ENCODE measurements at regions not wholly inside any gene's neighbourhood (a gene's known extent, or its start where the extent isn't known, plus 50 kb on each side); places are given as distances from the start of the nearest gene placed in this dataset.

GRCh38 chr21:24353492-24353891, 1253.8 kb downstream of the MRPL39 start:
- no peak for DNase-seq (ENCODE audit: low read depth)

GRCh38 chr21:24339406-24339805, 1267.9 kb downstream of the MRPL39 start:
- no peak for DNase-seq (ENCODE audit: low read depth)

- no peak for DNase-seq (ENCODE audit: low read depth)
These were observed 1270.8 kb downstream of the MRPL39 start for GRCh38 chr21:24336491-24336890.

GRCh38 chr21:24323536-24323935, 1283.7 kb downstream of the MRPL39 start:
- no peak for DNase-seq (ENCODE audit: low read depth)

GRCh38 chr21:24316277-24316922, 1290.9 kb downstream of the MRPL39 start:
- DNase-seq (ENCODE audit: low read depth): no peak

GRCh38 chr21:24310788-24311187, 1296.5 kb downstream of the MRPL39 start:
- no peak for DNase-seq (ENCODE audit: low read depth)

GRCh38 chr21:24308183-24308582, 1299.1 kb downstream of the MRPL39 start:
- no peak for DNase-seq (ENCODE audit: low read depth)

GRCh38 chr21:24302400-24302799, 1304.9 kb downstream of the MRPL39 start:
- DNase-seq (ENCODE audit: low read depth): no peak

- no peak for DNase-seq (ENCODE audit: low read depth)
These were observed 1309.2 kb downstream of the MRPL39 start for GRCh38 chr21:24298040-24298439.

GRCh38 chr21:24294171-24294570, 1313.1 kb downstream of the MRPL39 start:
- DNase-seq (ENCODE audit: low read depth): no peak

- DNase-seq (ENCODE audit: low read depth): no peak
These were observed 1317.0 kb downstream of the MRPL39 start for GRCh38 chr21:24290151-24290833.

GRCh38 chr21:24289539-24289938, 1317.7 kb downstream of the MRPL39 start:
- no peak for DNase-seq (ENCODE audit: low read depth)

GRCh38 chr21:24280596-24280995, 1326.7 kb downstream of the MRPL39 start:
- DNase-seq (ENCODE audit: low read depth): no peak

GRCh38 chr21:24278711-24279110, 1328.6 kb downstream of the MRPL39 start:
- no peak for DNase-seq (ENCODE audit: low read depth)

- DNase-seq (ENCODE audit: low read depth): no peak
These were observed 1331.1 kb downstream of the MRPL39 start for GRCh38 chr21:24276204-24276603.

GRCh38 chr21:24275616-24276015, 1331.7 kb downstream of the MRPL39 start:
- no peak for DNase-seq (ENCODE audit: low read depth)

- no peak for DNase-seq (ENCODE audit: low read depth)
These were observed 1334.8 kb downstream of the MRPL39 start for GRCh38 chr21:24272521-24272938.

- DNase-seq (ENCODE audit: low read depth): no peak
These were observed 1341.3 kb downstream of the MRPL39 start for GRCh38 chr21:24265987-24266386.

GRCh38 chr21:24260751-24261150, 1346.5 kb downstream of the MRPL39 start:
- no peak for DNase-seq (ENCODE audit: low read depth)

GRCh38 chr21:24259241-24259640, 1348.0 kb downstream of the MRPL39 start:
- no peak for DNase-seq (ENCODE audit: low read depth)

- DNase-seq (ENCODE audit: low read depth): no peak
These were observed 1351.7 kb downstream of the MRPL39 start for GRCh38 chr21:24255591-24255990.

GRCh38 chr21:24225431-24225830, 1381.8 kb downstream of the MRPL39 start:
- DNase-seq (ENCODE audit: low read depth): no peak

- no peak for DNase-seq (ENCODE audit: low read depth)
These were observed 1382.9 kb downstream of the MRPL39 start for GRCh38 chr21:24224422-24224821.

GRCh38 chr21:24223624-24224023, 1383.7 kb downstream of the MRPL39 start:
- no peak for DNase-seq (ENCODE audit: low read depth)
